NCI-H1694 (cell line): ENCODE measurements at regions not wholly inside any gene's neighbourhood (a gene's known extent, or its start where the extent isn't known, plus 50 kb on each side); places are given as distances from the start of the nearest gene placed in this dataset.
A peak's percentile ranks its signal among the peaks of the same experiment; 100 is the strongest.

Experiments used
- DNase-seq: peaks from one replicate; lab custom pipeline; 2025; lab: John Stamatoyannopoulos, UW

- no peak for DNase-seq
Measured at GRCh38 chr11:57100638-57101331, 81.0 kb upstream of the LRRC55 start.

GRCh38 chr11:57103899-57104605, 77.7 kb upstream of the LRRC55 start:
- no peak for DNase-seq

GRCh38 chr11:57109331-57109730, 72.4 kb upstream of the LRRC55 start:
- no peak for DNase-seq

- no peak for DNase-seq
Measured at GRCh38 chr11:57111619-57112018, 70.1 kb upstream of the LRRC55 start.

- DNase-seq: peak; percentile 21
Measured at GRCh38 chr11:57116654-57117053, 65.1 kb upstream of the LRRC55 start.

GRCh38 chr11:57120192-57120965, 61.4 kb upstream of the LRRC55 start:
- DNase-seq: no peak

DNA sequence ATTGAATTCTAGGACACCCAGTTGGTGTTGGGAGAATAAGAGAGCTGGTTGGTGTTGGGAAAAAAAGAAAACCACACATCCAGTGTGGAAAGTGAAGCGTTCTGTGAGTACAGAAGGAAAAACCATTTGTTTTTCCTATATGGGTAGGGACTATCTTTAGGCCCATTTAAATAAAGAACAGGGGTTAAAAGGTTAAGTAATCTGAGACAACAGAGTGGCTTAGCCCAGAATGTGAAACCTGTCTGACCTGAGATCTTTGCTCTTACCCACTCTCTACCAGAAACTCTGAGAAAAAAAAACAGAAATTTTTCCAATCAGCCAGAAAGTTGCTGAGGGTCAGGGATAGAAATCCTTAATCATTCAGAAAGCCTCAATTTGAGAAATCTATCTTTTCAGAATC, 59.8 kb upstream of the LRRC55 start:
- DNase-seq: no peak

DNA sequence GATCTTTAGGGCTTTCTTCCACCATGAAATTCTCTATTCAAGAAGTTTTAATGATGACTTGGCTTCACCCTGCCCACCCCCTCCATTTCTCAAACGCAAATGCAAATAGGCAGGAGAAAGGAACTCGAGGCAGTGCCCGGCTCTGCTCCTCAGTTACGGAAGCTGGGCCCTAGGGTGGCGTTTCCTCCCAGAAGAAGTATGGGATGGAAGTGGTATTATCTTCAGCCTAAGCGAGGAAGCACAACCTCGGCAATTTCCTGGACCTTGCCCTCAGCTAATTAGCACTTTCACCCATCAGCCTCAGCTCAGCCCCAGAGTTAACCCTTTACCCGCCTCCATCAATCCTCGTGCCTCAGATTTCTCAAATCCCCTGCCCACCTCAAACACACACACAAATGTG, 58.2 kb upstream of the LRRC55 start:
- DNase-seq: no peak

DNA sequence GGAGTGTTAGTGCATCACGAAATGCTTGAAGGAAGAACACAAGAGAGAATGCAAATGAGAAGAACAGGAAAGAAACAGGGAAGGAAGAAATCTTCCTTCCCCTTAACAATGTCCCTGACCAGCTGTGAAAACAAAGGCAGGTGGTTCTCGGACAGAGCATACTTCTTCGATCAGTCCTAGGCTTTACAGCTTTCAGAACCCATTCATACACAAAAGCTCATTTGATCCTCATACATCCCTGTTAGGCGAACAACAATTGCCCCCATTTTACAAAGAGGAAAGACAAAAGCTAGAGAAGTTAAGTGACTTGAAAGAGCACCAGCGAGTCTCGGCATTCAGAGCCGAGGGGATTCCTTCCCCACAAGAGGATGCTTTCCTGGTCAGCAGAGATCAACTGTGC, 57.2 kb upstream of the LRRC55 start:
- DNase-seq: no peak

GRCh38 chr11:57124917-57125316, 56.8 kb upstream of the LRRC55 start:
- no peak for DNase-seq

DNA sequence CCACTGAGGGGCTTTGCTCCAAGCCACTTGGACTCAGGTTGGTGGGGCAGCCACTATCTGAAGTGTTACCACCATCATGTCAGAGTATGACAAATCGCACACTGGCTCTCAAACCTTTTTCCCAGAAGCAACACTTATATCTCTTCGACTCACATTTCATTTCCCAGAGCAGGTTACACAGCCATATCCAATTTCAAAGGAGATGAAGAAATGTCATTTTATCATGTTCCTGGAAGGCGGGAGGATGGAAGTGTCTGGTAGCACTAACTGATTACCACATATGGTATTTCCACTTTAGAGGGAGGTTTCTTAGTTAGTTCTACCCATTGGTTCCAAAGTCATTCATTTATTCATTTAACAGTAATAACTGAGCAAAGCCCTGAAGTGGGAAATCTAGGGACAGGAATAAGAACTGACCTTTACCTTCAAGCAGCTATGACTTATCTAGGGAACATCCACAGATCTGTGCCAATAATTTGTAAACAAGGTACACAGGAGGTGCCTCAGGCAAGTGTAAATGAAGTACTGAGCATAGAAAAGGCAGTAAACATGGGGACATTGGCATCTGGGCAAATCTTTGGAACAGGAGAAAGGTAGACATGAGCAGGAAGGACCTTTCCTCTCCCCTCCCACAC, 54.9 kb upstream of the LRRC55 start:
- no peak for DNase-seq

DNA sequence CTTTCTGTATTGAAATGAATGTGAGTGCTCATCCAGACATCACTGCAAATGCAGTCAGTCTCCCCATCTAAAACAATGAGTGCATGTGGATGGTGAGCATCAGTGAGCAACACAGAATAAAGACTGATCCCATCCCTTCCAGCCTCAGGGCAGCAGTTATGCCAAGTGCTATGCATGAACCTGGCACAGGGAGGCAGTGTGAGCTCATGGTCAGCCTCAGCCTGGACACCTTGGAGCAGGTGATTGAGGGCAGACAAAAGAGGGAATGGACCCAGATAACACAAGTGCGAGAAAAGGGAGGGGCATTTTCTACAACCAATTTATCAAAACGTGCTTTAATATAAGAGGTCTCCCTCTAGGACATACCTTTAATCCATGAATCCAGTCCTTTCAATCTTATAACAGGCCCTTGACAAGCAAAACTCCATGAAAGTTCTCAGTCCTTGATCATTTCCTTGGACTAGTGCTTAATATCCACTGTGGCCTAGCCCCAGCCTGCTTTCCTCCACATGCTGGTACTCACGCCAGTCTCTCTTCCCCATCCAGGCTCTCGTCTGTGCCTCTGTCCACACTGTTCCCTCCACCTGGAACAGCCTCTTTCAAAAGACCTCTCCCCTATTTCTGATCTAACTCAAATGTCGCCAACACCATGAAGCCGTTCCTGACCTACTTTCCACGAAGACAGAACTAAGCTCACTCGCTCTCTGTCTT, 50.5 kb upstream of the LRRC55 start:
- DNase-seq: no peak
